ENCODE measurements at regions not wholly inside any gene's neighbourhood (a gene's known extent, or its start where the extent isn't known, plus 50 kb on each side); places are given as distances from the start of the nearest gene placed in this dataset.

DNA sequence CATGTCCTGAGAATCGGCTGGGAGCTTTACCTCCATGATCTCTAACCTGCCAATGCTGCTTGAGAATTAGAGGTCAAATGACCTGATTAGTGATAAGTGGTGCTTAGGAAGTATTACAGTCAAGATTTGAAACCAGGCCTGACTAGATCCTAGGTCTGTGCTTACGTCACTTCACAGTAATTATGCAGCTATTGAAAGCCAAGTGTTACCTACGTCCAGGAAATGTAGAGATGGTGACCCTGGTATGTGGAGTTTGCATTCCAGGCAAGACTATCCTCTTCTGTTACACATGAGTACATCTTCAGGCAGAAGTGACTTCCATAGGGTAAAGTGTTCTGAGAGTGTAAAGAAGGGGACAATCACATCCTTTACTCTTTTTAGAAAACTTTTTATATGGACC, 530.4 kb upstream of the TENM4 start:
- ATAC-seq (ENCODE audit: low FRiP score in 2 of 2), result no peak
- 39 to 48% methylated on average over 3 of the region's 3 CpGs for WGBS, 2 donors

DNA sequence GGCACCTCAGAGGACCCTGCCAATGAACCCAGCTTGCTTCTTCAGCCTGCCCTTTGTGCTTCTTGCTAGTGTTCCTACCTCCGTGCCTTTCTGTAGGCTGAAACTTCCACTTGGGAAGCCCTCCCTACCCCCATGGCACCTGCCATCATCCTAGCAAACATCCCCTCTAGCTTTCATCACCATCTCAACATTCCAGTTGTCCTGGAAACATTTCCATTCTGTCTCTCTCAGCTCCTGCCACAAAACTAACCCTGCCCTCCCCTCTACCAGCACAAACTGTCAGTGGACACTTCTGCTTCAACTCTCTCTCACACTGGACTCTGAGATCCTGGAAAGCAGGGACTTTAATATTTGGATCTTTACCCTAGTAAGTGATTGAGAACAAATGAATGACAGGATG, 525.8 kb upstream of the TENM4 start:
- H3K27ac ChIP-seq, result no peak overlapping the region
- DNase-seq (no peak), ATAC-seq (ENCODE audit: low FRiP score in 2 of 2) (no peak)
- no peaks in the 10 kb centered on the region for H3K27me3 ChIP-seq
- H3K4me1 ChIP-seq, result no peaks in the 10 kb centered on the region
- no peaks in the 10 kb centered on the region for H3K9me3 ChIP-seq
- no peak overlapping the region for H3K4me3 ChIP-seq
- H3K36me3 ChIP-seq, result no peaks in the 10 kb centered on the region
- WGBS, 2 donors, result 32 to 48% methylated on average over 1 of the region's 1 CpG
- TF ChIP-seq, protein P1, sequence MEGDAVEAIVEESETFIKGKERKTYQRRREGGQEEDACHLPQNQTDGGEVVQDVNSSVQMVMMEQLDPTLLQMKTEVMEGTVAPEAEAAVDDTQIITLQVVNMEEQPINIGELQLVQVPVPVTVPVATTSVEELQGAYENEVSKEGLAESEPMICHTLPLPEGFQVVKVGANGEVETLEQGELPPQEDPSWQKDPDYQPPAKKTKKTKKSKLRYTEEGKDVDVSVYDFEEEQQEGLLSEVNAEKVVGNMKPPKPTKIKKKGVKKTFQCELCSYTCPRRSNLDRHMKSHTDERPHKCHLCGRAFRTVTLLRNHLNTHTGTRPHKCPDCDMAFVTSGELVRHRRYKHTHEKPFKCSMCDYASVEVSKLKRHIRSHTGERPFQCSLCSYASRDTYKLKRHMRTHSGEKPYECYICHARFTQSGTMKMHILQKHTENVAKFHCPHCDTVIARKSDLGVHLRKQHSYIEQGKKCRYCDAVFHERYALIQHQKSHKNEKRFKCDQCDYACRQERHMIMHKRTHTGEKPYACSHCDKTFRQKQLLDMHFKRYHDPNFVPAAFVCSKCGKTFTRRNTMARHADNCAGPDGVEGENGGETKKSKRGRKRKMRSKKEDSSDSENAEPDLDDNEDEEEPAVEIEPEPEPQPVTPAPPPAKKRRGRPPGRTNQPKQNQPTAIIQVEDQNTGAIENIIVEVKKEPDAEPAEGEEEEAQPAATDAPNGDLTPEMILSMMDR (IDR thresholded peaks at IDR 0.05), result no peak
- TF ChIP-seq EP300 (IDR thresholded peaks at IDR 0.05), result no peak
- no peak for TF ChIP-seq POLR2A (IDR thresholded peaks at IDR 0.05)
- no peak for TF ChIP-seq POLR2AphosphoS5 (IDR thresholded peaks at IDR 0.05)

More for the DNA sequence above, 530.4 kb upstream of the TENM4 start:
- Histone ChIP-seq H3K4me1 (no peaks in the 10 kb centered on the region), H3K9me3 (no peaks in the 10 kb centered on the region), H3K36me3 (no peaks in the 10 kb centered on the region), H3K4me3 (no peak overlapping the region), H3K27me3 (no peaks in the 10 kb centered on the region), H3K27ac (no peak overlapping the region)
- no peak for DNase-seq
- TF ChIP-seq EP300 (IDR thresholded peaks at IDR 0.05) (no peak), POLR2AphosphoS5 (IDR thresholded peaks at IDR 0.05) (no peak), POLR2A (IDR thresholded peaks at IDR 0.05) (no peak)
- TF ChIP-seq, protein P1 (IDR thresholded peaks at IDR 0.05), result no peak

DNA sequence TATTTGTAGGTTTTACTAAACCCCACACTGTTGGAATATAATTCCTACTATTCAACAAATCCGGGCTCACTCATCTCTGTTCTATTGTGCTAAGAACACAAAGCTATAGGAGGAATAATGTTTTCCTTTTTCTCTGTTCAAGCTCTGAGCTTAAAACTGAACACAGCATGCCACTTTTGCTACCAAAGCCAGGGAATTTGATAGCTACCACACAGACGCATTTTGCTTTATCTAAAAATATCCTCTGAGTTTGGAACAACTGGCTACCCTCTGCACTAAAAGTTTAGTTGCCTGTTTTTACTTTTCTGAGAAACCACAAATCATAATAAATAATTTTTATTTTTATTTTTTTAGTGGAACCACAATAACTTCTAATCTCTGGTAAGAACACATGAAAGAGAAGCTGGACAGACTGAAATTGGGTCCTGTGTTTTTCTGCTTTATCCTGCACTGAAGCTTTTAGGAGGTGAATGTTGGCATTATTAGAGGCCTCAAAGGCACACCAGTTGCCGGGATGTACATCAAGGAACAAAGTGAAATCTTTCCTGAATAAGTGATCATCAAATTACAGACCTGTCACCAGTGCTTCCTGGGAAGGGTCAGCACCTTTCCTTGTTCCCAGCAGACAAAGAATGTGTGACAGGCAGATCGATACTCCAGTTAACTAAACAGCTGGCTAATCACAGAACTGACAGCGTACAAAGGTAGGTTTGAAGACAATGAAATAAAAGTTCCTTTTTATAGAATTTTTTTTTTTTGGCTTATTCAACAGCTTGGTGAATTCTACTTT, 523.2 kb upstream of the TENM4 start:
- DNase-seq (no peak), ATAC-seq (ENCODE audit: low FRiP score in 2 of 2) (no peak)
- no peak overlapping the region for H3K27ac ChIP-seq
- no peak overlapping the region for H3K4me3 ChIP-seq
- no peaks in the 10 kb centered on the region for H3K36me3 ChIP-seq
- H3K27me3 ChIP-seq, result no peaks in the 10 kb centered on the region
- TF ChIP-seq POLR2AphosphoS5 (IDR thresholded peaks at IDR 0.05), result no peak
- TF ChIP-seq EP300 (IDR thresholded peaks at IDR 0.05), result no peak
- no peak for TF ChIP-seq POLR2A (IDR thresholded peaks at IDR 0.05)
- TF ChIP-seq, protein P1 (IDR thresholded peaks at IDR 0.05), result no peak
- peaks cover 0 to 3% (median 1%) of the 10 kb centered on the region in 4 donors for H3K9me3 ChIP-seq
- no peaks in the 10 kb centered on the region for H3K4me1 ChIP-seq
- WGBS, 2 donors, result 52 to 55% methylated on average over 5 of the region's 5 CpGs

DNA sequence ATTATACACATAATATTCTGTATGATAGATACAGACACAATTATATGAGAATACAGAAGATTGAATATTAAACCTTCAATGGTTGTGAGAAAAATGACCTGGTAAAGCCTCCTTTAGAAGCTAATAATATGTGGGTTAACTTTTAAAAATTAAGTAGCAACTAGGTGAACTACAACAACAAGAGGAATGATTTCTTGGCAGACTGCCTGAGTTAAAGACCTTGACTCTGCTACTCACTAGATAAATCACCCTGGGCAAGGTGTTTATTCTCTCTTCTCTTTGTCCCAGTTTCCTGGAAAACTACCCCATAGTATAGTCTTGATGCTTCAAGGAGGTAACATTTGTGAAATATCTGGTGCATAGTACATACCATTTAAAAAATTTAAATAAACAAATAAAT, 519.6 kb upstream of the TENM4 start:
- H3K4me3 ChIP-seq, result no peak overlapping the region
- no peak for ATAC-seq (ENCODE audit: low FRiP score in 2 of 2)

More for the DNA sequence above, 519.6 kb upstream of the TENM4 start:
- Histone ChIP-seq H3K4me1 (no peaks in the 10 kb centered on the region), H3K27ac (no peak overlapping the region), H3K27me3 (no peaks in the 10 kb centered on the region), H3K9me3 (peaks cover 0 to 9% (median 4%) of the 10 kb centered on the region in 4 donors), H3K36me3 (no peaks in the 10 kb centered on the region)
- TF ChIP-seq POLR2A (IDR thresholded peaks at IDR 0.05), result no peak
- no peak for TF ChIP-seq EP300 (IDR thresholded peaks at IDR 0.05)
- TF ChIP-seq, protein P1 (IDR thresholded peaks at IDR 0.05), result no peak
- TF ChIP-seq POLR2AphosphoS5 (IDR thresholded peaks at IDR 0.05), result no peak
- no peak for DNase-seq
